DMS 273 (cell line): ENCODE measurements at regions not wholly inside any gene's neighbourhood (a gene's known extent, or its start where the extent isn't known, plus 50 kb on each side); places are given as distances from the start of the nearest gene placed in this dataset.

ENCODE experiments used
- DNase-seq: peaks from one replicate; lab custom pipeline; 2025; ENCODE audit not compliant: unreplicated experiment; lab: John Stamatoyannopoulos, UW

DNA sequence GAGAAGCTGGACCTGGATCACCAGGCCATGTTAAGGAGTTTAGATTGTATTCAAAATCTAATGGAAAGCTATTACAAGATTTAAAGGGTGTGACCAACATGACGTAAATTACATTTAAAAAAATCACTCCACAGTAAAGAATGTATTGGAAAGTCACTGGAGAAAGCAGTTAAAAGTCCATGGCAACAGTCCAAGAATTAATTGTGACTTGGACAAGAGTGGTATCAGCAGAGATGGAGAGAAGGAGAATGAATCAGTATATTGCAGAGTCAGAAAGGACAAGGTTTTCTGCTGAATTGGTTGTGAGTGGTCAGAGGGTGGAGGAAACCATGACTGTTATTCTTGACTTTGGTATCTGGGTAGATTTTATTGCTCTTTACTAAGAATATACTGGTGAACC is 535.1 kb upstream of the SLITRK1 start:
- DNase-seq: no peak

DNA sequence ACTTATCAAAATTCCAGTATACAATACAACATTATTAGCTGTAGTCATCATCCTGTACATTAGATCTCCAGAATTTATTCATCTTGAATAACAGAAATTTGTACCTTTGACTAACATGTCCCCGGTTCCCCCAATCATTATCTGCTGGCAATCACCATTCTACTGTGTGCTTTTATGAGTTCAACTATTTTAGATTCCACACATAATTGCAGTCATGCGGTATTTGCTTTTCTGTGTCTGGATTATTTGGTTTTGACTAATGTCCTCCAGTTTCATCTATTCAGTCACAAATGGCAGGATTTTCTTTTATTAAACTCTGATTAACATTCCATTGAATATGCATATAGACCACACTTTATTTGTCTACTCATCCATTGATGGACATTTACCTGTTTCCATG is 530.7 kb upstream of the SLITRK1 start:
- DNase-seq: no peak

DNA sequence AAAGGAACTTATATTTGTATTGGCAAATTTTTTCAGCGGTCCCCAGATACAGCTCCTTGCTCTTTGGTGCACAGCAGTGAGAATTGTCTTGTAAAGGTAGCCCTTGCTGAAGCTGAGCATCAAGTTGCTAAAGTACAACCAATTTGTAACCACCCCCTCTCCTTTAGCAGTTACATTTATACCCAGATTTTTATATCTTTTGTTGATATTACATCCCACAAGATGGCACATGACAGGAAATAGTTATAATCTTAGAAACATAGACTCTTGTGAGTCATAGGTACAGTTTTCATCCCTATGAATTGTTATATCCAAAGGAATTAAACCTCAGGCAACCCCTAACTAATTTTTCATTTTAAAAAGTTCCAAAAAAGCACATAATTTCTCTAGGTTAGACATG is 523.0 kb upstream of the SLITRK1 start:
- DNase-seq: no peak

DNA sequence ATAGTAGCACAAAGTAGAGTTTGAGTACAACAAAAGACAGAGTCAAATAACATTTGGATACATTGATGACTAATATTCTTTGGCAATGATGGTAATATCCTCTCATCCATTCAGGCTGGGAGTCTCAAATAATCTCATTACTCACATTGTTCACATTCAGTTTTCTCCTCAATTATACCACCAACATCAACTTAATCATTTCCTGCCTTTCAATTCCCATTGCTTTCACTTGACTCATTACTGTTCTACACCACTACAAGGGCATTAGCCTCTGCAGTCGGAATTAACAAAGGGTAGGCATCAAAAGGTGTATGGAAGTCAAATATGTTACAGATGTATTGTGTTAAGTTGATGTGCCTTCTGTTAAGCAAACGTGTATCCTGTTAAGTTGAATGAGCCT is 518.4 kb upstream of the SLITRK1 start:
- DNase-seq: no peak

DNA sequence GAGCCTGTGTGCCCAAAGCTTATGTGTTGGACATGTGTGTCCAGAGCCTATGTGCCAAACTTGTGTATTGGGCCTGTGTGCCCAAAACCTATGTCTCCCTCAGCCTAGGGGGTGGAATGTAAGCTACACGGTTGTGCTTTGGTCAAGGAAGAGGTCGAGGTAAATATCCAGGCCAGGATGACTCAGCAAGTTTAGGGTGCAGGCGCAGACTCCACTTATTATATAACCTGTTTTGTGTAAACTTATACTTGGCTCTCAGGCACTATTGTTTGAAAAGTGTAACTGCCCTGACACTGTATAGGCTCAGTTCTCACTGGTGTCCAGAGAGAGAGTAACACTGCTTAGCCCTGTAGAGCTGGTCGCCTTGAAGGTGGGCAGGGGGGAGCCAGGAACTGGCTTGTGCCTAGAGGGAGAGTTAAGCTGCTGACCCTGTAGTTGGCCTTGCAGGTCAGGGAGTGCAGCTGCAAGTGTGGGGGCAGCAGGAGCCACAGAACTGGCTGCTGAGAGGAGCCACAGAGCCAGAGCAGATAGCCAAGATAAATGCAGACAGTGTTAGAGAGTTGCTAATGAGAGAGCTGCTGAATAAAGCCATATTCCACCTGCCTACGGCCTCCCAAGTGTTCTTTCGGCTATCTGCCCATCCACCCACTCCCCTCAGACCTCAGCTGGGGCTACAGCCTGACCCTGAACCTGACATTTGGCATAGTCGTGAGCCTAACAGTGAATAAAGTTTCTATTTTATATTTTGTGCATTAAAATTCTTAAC is 517.2 kb upstream of the SLITRK1 start:
- peak; percentile 11 for DNase-seq

DNA sequence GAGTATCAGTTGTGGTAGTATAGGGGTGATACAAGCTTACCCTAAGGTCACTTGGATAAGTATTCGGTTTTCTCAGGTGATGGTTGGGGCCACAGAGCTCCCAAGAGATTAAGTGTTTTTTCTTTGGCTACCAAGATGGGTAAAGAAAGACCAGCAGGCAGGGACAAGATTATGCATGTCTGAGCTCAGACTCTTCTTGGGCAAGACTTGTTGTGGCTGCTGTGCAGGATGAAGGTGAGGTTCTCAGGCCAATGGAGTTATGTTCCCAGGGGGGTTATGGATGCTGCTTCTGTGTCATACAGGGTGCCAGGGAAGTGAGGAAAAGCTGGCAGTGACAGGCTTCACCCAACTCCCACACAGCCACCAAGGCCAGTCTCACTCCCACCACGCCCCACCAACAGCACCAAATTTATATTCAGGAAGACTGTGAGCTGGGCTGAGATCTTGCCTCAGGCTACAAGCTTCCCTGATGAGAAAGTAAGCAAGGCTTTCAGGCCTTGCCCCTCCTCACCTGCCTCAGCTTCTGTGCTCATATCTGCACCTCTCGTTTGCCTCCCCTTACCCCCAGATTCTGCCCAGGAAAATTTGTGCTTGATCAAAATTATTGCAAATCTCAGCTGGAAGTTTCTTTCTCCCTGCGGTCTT is 511.8 kb upstream of the SLITRK1 start:
- DNase-seq: no peak

DNA sequence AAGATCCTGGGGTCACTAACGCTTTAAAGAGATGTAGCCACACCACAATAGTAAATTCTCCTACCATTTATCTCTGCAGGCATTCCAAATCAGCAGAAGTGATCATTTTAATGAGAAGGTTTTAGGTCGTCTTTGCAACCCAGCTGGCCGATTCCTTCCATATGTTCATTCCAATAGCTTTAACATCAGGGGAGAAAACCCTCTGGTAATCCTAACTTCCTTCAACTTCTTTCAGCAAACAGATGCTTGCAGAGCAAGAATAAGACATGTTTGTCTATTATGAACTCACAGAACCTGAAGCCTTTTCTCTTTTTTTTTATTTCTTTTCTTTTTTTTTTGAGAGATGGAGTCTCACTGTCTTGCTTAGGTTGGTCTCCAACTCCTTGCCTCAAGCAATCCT is 498.6 kb upstream of the SLITRK1 start:
- DNase-seq: peak; percentile 2

DNA sequence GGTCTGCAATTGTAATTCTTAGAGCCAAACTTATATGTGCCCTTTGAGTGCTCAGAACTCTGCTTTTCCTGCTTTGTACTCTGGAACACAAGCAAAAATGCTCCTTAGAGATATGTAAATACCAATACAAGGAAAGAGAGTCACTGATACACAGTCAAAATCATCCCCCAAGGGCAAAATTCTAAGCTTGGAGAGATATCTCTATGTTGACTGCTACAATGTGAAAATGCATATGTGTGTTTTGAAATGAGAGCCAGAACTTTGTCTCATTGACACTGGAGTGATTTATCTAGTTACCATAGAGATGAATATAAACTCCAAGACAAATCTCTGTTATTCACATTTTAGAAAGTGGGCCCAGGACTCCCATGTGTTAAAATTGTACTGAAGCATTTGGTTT is 494.8 kb upstream of the SLITRK1 start:
- DNase-seq: no peak

DNA sequence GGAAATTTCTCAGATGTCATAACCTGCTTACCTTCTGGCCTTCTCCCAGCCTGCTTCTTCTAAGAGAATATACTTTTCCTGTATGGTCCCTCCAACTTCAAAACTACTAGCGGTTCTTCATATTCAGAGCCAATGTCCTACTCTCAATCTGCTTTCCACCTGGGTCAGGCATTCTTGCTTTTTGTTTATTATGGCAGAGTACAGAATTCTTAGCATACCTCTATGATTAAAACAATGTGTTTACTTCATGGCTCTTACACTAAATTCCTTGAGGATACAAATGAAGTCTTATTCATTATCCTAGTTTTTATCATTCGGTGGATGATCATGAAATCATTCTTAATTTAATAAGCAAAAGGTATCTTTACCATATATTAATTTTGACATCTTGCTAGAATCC is 484.2 kb upstream of the SLITRK1 start:
- no peak for DNase-seq

DNA sequence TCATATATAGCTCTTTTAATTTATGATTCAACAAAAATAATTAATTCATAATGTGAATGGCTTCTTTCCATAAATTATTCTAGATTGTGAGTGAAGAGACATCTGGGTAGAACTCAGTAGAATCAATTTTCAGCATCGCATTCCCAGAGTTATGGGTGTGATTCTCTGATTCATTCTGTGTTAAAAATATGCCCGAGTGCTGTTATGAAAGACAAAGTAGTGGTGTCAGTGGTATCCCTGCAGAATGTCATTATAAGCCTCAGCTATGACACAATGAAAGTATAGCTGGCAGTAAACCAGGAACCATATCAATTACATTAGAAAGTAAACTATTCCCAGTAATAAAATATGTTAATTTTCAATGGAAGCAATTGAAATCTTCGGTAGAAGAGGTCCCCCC is 480.5 kb upstream of the SLITRK1 start:
- no peak for DNase-seq

DNA sequence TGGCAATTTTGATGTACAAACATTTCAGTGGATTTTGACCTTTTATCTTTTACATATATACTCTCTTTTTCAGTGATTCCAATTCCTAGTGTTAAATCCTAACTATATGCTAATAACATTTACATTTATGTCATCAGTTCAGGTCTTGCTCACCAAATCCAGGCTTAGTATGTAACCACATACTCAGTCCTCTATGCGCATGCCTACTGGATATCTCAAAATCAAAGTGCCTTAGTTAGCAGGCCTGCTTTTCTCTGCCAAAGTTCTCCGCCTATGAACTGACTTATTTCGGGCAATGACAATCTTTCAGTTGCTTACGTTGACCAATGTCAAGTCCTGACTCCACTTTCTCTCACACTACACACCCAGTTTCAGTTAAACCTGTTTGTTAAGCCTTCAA is 478.5 kb upstream of the SLITRK1 start:
- DNase-seq: no peak

DNA sequence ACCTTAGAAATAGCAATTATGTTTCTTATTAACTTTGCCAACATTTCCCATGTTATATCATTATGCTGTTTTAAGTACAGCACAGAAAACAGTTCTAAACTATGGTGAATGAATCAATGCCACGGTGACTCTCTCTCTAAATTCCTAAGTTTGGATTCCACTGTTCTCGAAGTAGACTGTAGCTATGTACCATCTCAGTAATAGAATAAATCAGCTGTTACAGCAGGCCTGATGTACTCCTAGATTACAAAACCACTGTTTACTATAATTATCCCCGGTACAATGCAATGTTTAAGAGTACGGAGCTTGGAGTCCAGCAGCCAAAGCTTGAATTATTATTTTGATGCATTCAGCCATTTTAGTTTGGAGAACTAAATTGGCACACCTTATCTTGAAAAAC is 476.3 kb upstream of the SLITRK1 start:
- no peak for DNase-seq

DNA sequence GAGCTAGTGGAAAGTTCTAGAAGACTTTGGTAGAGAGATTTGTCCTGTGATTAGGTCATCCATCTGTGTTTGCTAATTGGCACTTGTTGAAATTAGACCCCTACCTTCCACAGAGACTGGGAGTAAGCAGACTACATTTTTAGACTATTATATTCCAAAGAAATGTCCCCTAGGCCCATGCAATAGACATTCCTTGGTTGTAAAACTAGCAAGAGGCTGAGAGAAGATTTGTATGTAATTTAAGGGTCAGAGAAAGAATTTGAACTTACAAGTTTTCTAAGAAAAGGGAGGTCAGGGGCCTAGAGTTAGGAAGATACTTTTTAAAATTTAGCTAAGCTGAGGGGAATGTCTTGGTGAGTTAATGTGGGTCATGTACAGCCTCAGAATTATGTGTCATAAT is 470.7 kb upstream of the SLITRK1 start:
- no peak for DNase-seq

DNA sequence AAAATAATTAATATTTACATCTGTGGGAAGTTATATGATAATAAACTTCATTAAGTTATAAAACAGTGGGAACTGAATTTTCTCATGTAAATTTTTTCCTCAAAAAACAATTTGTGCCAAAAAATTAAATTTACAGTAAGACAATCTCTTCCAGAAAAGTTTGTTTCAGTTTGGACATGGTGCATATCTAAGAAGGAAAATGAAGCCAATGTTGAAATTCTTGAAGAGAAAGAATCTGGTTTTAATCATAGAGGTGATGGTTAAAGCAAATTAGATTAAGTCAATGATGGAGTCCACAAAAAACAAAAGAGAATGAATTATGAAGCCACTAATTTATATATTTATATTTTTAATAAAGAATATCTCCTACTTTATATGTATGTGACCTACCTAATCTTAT is 457.2 kb upstream of the SLITRK1 start:
- DNase-seq: no peak

DNA sequence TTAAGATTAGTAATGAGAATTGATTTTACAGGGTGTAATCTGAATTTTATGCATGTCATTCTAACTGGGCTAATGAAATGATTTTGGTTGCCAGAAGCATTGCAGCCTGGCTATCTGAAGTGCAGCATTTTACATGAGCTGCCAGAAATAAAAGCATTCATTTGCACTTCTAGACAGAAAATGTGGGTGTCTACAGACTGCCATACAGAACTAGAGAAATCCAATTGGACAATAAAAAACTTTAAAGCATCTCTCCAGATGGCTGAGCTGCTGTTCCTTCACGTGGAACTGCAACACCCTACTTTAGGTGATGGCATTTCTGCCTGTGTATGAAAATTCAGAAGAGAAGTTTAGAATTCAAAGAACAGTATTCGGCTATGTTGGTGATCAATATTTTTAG is 450.1 kb upstream of the SLITRK1 start:
- peak; percentile 48 for DNase-seq

DNA sequence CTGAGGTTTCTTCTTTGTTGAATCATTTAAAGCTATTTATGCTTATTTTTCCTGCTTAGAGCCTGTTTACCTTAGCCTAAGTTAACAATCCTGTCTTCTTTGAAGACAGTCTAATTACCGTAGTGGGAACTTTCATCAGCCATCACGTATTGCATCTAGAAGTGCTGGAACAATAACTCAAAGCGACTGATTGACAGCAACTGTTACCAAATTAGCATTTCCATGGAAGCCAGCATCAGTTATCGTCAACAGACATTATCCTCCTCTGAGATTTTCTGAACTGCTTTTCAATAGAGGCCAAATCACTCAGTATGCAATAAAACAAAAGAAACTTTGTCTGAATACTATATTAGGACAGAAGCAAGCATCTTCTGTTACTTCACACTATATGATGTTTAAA is 433.3 kb upstream of the SLITRK1 start:
- DNase-seq: no peak

DNA sequence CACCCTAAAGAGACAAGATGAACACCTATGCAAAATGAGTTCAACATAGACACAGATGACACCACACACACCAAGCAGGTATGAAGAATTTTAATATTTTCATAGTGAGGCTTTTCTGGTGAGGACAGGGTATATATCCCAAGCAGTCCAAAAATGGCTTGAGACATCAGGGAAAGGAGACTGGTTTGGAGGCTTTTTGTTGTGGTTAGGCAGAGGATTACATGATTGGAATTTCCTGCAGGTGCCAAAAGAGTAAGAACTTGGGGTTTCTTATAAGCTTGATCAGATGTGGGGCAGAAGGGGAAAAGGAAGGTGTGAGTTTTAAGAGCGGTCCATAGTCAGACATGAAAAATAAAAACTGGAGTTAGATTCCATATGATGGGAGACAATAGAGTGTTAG is 420.8 kb upstream of the SLITRK1 start:
- no peak for DNase-seq

DNA sequence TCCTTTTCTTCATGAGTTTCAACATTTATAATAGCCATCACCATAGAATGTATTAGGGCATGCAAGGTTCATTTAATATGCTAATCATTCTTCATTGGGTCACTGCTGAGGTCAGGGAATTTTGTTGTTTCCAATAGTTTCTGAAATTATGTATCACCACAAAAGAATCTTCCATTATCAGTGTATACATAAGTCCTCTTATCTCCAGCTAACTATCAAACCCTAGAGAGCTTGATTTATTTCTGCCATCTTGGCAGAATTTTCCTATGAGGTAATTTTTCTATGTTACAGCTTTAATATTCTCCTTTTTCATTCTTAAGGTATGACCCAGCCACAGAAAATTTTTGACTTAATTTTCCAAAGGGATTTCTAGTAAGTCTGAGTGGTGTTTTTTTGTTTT is 415.0 kb upstream of the SLITRK1 start:
- DNase-seq: no peak

DNA sequence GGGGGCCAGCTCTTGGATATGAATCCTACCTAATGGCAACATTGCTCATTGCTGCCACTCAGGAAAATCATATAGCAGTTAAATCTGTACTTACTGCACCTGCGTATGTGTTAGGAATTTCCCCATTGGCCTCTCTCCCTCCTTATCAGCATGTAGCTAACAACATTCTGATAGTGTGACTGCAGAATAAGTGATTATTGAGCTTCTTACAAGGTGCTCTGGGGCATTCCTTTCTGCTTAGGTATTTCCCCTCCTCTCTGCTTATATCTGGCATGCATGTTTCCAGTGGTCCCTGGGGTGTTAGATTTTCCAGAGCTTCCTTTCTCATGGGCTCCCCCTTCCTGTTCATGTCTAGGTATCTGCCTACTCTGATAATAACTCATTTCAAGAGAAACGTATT is 414.1 kb upstream of the SLITRK1 start:
- DNase-seq: no peak

DNA sequence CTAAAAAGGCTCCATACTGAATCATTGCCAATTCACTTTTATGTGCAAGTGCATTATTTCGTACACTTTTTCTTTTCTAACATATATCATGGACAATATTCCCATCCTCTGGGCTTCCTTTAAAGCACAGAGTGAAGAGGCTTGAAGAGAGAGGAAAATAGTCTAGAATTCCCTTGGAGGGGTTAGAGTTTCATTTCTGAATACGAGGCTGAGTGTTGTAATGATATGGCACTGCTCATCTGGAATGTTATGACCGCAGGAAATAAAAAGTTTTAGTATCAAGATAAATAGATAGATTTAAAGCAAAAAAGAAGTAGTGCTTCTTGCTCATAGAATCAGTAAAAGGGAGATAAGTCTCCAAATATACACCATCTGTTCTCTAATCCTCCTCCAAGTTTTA is 412.3 kb upstream of the SLITRK1 start:
- no peak for DNase-seq

DNA sequence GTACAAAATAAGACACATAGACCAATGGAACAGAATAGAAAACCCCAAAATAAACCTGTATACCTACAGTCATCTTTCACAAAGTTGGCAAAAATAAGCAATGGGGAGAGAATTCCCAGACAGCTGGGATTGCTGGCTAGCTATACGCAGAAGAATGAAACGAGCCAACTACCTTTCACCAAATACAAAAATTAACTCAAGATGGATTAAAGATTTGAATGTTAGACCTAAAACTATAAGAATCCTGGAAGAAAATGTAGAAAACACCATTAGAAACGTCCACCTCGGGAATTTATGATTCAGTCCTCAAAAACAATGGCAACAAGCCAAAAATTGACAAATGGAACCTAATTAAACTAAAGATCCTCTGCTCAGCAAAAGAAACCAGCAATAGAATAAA is 408.1 kb upstream of the SLITRK1 start:
- no peak for DNase-seq

DNA sequence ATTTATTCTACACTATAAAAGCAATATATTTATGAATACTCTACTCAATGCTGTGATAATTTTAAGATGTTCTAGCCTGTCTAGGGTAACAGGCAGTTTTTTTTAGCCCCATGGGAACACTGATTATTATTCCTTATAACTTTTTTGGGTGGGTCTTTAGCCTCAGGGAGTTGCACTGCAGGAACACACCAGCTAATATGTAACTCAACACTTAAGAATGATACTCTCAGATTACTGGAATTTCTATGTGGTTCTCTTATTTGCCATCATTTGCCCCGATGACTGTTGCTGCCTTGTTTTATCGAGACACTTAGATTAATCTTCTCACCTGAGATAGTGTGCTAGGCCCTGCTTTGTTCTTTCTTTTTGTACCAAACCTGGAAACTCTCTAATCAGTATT is 396.9 kb upstream of the SLITRK1 start:
- DNase-seq: no peak
